ENCODE measurements at regions not wholly inside any gene's neighbourhood (a gene's known extent, or its start where the extent isn't known, plus 50 kb on each side); places are given as distances from the start of the nearest gene placed in this dataset.

DNA sequence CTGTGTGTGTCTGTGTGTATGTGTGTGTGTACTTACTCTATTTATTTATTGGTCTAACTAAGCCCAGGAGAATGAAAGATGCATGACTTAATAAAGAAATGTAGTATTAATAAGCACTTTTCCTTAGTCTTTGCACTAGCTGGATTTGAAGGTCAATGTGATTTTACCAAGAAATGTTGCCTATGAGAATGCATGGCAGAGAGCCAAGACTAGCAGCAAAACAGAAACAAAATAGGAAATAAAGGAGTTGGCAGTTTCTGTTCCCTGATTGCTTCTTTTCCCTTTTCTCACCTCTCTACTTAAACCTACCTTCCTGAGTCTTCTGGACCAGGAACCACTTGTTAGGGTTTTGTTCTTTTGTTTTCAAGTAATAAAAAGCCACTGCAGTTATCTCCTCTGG lies 286.1 kb downstream of the KCTD12 start:
- TF ChIP-seq POLR2AphosphoS5 (IDR thresholded peaks at IDR 0.05) (no peak), EP300 (IDR thresholded peaks at IDR 0.05) (no peak), POLR2A (IDR thresholded peaks at IDR 0.05) (no peak)
- TF ChIP-seq, protein P1, sequence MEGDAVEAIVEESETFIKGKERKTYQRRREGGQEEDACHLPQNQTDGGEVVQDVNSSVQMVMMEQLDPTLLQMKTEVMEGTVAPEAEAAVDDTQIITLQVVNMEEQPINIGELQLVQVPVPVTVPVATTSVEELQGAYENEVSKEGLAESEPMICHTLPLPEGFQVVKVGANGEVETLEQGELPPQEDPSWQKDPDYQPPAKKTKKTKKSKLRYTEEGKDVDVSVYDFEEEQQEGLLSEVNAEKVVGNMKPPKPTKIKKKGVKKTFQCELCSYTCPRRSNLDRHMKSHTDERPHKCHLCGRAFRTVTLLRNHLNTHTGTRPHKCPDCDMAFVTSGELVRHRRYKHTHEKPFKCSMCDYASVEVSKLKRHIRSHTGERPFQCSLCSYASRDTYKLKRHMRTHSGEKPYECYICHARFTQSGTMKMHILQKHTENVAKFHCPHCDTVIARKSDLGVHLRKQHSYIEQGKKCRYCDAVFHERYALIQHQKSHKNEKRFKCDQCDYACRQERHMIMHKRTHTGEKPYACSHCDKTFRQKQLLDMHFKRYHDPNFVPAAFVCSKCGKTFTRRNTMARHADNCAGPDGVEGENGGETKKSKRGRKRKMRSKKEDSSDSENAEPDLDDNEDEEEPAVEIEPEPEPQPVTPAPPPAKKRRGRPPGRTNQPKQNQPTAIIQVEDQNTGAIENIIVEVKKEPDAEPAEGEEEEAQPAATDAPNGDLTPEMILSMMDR (IDR thresholded peaks at IDR 0.05) = no peak
